ENCODE measurements at regions not wholly inside any gene's neighbourhood (a gene's known extent, or its start where the extent isn't known, plus 50 kb on each side); places are given as distances from the start of the nearest gene placed in this dataset.

DNA sequence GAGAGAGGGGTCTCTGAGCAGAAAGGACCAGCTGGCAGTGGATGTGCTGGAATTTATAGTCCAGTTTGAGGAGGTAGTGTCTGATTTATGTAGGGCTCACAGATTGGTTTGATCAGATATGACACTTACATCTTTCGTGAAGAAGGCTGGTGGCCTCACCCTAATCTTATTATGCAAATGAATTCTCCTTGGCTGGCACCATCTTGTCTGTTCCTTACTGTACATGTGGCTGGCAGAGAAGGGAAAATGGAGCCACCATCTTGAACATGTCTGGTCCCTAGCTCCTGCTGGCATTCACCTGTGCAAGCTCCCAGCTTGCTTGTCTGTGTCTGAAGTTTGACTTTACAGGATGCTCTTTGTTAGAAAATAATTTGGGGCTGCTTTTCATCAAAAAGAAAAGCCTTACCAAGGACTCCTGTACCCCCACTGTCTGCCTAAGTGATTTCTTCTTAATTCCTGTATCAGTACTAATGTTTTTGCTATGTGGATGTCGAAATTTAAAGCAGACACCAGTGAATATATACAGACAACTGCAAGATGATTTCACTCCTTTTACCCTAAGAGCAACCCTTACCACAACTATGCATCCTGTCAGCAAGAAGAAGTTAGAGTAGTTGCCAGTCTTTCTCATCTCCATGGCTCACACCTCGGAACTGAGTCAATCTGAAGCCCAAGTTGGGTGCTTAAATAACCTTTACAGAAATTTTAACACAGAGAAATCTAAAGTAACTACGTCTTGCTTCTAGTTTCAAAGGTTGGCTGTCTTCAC, 322.0 kb upstream of the SEMA3D start:
- H2AFZ ChIP-seq (ENCODE audit: control insufficient read depth, low read length) = no peak overlapping the region
- no peaks in the 10 kb centered on the region for H3K9me3 ChIP-seq (ENCODE audit: control insufficient read depth, low read depth, low read length)
- no peak overlapping the region for H3K27ac ChIP-seq (ENCODE audit: control insufficient read depth, insufficient read depth, low read length)
- H3K79me2 ChIP-seq (ENCODE audit: control insufficient read depth, insufficient read depth, low read length) = no peaks in the 10 kb centered on the region
- no peak for DNase-seq (ENCODE audit: low read depth, low spot score)
- H3K4me2 ChIP-seq (ENCODE audit: control insufficient read depth, extremely low read depth, insufficient read depth, low read depth, low read length) = no peak overlapping the region
- dilution Hi-C loops (cut with MboI; ENCODE audit: extremely low pct_ligation_motif_present, low sequenced_read_pairs) = no loop called here
- no peaks in the 10 kb centered on the region for H4K20me1 ChIP-seq (ENCODE audit: control insufficient read depth, extremely low read depth, insufficient read depth, low read length)
- no peaks in the 10 kb centered on the region for H3K9me1 ChIP-seq (ENCODE audit: control insufficient read depth, extremely low read depth, insufficient read depth, low read length)
- H3K27me3 ChIP-seq (ENCODE audit: control insufficient read depth, extremely low read depth, insufficient read depth, low read length) = no peaks in the 10 kb centered on the region
- FAIRE-seq = no peak
- no peak overlapping the region for H3K9ac ChIP-seq (ENCODE audit: control insufficient read depth, extremely low read depth, insufficient read depth, low read length)
- TF ChIP-seq, protein P1, sequence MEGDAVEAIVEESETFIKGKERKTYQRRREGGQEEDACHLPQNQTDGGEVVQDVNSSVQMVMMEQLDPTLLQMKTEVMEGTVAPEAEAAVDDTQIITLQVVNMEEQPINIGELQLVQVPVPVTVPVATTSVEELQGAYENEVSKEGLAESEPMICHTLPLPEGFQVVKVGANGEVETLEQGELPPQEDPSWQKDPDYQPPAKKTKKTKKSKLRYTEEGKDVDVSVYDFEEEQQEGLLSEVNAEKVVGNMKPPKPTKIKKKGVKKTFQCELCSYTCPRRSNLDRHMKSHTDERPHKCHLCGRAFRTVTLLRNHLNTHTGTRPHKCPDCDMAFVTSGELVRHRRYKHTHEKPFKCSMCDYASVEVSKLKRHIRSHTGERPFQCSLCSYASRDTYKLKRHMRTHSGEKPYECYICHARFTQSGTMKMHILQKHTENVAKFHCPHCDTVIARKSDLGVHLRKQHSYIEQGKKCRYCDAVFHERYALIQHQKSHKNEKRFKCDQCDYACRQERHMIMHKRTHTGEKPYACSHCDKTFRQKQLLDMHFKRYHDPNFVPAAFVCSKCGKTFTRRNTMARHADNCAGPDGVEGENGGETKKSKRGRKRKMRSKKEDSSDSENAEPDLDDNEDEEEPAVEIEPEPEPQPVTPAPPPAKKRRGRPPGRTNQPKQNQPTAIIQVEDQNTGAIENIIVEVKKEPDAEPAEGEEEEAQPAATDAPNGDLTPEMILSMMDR (optimal IDR thresholded peaks at IDR 0.05 in 1 of 3, IDR thresholded peaks at IDR 0.05 in 1 of 3, conservative IDR thresholded peaks at IDR 0.05 in 1 of 3; ENCODE audit: extremely low read depth in 1 of 3, insufficient read depth in 2 of 3, low read length in 3 of 3) = no peak
- TF ChIP-seq EZH2 (IDR thresholded peaks at IDR 0.05; ENCODE audit: low read length) = no peak
- no peak overlapping the region for H3K4me3 ChIP-seq (ENCODE audit: control insufficient read depth in 2 of 3, extremely low read depth in 1 of 3, insufficient read depth in 2 of 3, low read depth in 1 of 3, low read length in 3 of 3)
- H3K4me1 ChIP-seq (ENCODE audit: control insufficient read depth, extremely low read depth, insufficient read depth, low read length) = no peaks in the 10 kb centered on the region
- no peaks in the 10 kb centered on the region for H3K36me3 ChIP-seq (ENCODE audit: control insufficient read depth in 2 of 2, extremely low read depth in 1 of 2, insufficient read depth in 2 of 2, low read length in 2 of 2)

DNA sequence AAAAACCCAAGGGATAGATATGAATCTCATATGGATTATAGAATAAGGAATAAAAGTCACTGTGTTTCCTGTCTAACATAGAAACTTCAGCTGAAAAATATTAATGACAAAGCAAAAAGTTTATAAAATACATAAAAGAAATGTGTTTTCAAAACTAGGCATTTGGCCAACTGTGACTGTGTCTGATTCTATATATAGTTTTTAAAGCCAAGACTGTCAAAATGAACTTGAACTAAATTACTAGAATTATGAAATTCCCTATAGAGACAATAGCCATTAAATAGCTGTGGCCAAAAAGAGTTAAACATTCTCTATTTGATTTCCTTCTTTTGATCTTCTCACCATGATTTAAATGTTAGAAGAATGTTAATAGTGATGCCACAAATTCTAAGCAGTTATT, 311.2 kb upstream of the SEMA3D start:
- H3K4me2 ChIP-seq (ENCODE audit: control insufficient read depth, extremely low read depth, insufficient read depth, low read depth, low read length) = no peak overlapping the region
- FAIRE-seq = no peak
- dilution Hi-C loops (cut with MboI; ENCODE audit: extremely low pct_ligation_motif_present, low sequenced_read_pairs) = no loop called here

More for the DNA sequence above, 311.2 kb upstream of the SEMA3D start:
- Histone ChIP-seq H3K27ac (ENCODE audit: control insufficient read depth, insufficient read depth, low read length) (no peak overlapping the region), H2AFZ (ENCODE audit: control insufficient read depth, low read length) (no peak overlapping the region), H3K9me1 (ENCODE audit: control insufficient read depth, extremely low read depth, insufficient read depth, low read length) (no peaks in the 10 kb centered on the region), H4K20me1 (ENCODE audit: control insufficient read depth, extremely low read depth, insufficient read depth, low read length) (no peaks in the 10 kb centered on the region), H3K36me3 (ENCODE audit: control insufficient read depth in 2 of 2, extremely low read depth in 1 of 2, insufficient read depth in 2 of 2, low read length in 2 of 2) (no peaks in the 10 kb centered on the region), H3K9me3 (ENCODE audit: control insufficient read depth, low read depth, low read length) (no peaks in the 10 kb centered on the region), H3K9ac (ENCODE audit: control insufficient read depth, extremely low read depth, insufficient read depth, low read length) (no peak overlapping the region), H3K27me3 (ENCODE audit: control insufficient read depth, extremely low read depth, insufficient read depth, low read length) (no peaks in the 10 kb centered on the region), H3K79me2 (ENCODE audit: control insufficient read depth, insufficient read depth, low read length) (no peaks in the 10 kb centered on the region), H3K4me3 (ENCODE audit: control insufficient read depth in 2 of 3, extremely low read depth in 1 of 3, insufficient read depth in 2 of 3, low read depth in 1 of 3, low read length in 3 of 3) (no peak overlapping the region), H3K4me1 (ENCODE audit: control insufficient read depth, extremely low read depth, insufficient read depth, low read length) (no peaks in the 10 kb centered on the region)
- no peak for TF ChIP-seq EZH2 (IDR thresholded peaks at IDR 0.05; ENCODE audit: low read length)
- TF ChIP-seq, protein P1 (optimal IDR thresholded peaks at IDR 0.05 in 1 of 3, IDR thresholded peaks at IDR 0.05 in 1 of 3, conservative IDR thresholded peaks at IDR 0.05 in 1 of 3; ENCODE audit: extremely low read depth in 1 of 3, insufficient read depth in 2 of 3, low read length in 3 of 3) = no peak
- DNase-seq (ENCODE audit: low read depth, low spot score) = no peak

Data from keratinocyte (primary cell).